Ishikawa (cell line): ENCODE measurements at regions not wholly inside any gene's neighbourhood (a gene's known extent, or its start where the extent isn't known, plus 50 kb on each side); places are given as distances from the start of the nearest gene placed in this dataset.

Source experiments
- CEBPB ChIP-seq: IDR thresholded peaks from 2 replicates; pipeline ENCODE4 v1.6.1; 2012
- CREB1 ChIP-seq: IDR thresholded peaks from 2 replicates; pipeline ENCODE4 v1.6.1; 2012; ENCODE audit warnings: low read depth
- EGR1 ChIP-seq: IDR thresholded peaks from 2 replicates; pipeline ENCODE4 v1.6.1; 2012
- EP300 ChIP-seq: IDR thresholded peaks from 2 replicates; pipeline ENCODE4 v1.6.1; 2012; ENCODE audit warnings: borderline replicate concordance
- FOXM1 ChIP-seq: IDR thresholded peaks from 2 replicates; pipeline ENCODE4 v1.6.1; 2012; ENCODE audit warnings: low read depth, borderline replicate concordance
- NFIC ChIP-seq: IDR thresholded peaks from 2 replicates; pipeline ENCODE4 v1.6.1; 2012
- RAD21 ChIP-seq: IDR thresholded peaks from 2 replicates; pipeline ENCODE4 v1.6.1; 2012; ENCODE audit warnings: low read depth
- TAF1 ChIP-seq: IDR thresholded peaks from 2 replicates; pipeline ENCODE4 v1.6.1; 2012; ENCODE audit warnings: low read depth, mild to moderate bottlenecking
- TCF12 ChIP-seq: IDR thresholded peaks from 2 replicates; pipeline ENCODE4 v1.6.1; 2012; ENCODE audit warnings: low read depth
- TEAD4 ChIP-seq: IDR thresholded peaks from 2 replicates; pipeline ENCODE4 v1.6.1; 2012
- USF1 ChIP-seq: IDR thresholded peaks from 2 replicates; pipeline ENCODE4 v1.6.1; 2012
- YY1 ChIP-seq: IDR thresholded peaks from 2 replicates; pipeline ENCODE4 v1.6.1; 2012; ENCODE audit warnings: low read depth
- ZBTB7A ChIP-seq: IDR thresholded peaks from 2 replicates; pipeline ENCODE4 v1.6.1; 2012; ENCODE audit warnings: low read depth
- TF ChIP-seq, protein P1 (sequence below): IDR thresholded peaks from 2 replicates; pipeline ENCODE4 v1.6.1; 2012
- TF ChIP-seq, protein P2 (sequence below): IDR thresholded peaks from 2 replicates; pipeline ENCODE4 v1.6.1; 2012; ENCODE audit warnings: low read depth, mild to moderate bottlenecking

- TF ChIP-seq TEAD4, result no peak
- no peak for TF ChIP-seq YY1
- TF ChIP-seq, protein P1, sequence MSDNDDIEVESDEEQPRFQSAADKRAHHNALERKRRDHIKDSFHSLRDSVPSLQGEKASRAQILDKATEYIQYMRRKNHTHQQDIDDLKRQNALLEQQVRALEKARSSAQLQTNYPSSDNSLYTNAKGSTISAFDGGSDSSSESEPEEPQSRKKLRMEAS, result no peak
- TF ChIP-seq FOXM1, result no peak
- TF ChIP-seq CEBPB, result no peak
- TF ChIP-seq, protein P2, sequence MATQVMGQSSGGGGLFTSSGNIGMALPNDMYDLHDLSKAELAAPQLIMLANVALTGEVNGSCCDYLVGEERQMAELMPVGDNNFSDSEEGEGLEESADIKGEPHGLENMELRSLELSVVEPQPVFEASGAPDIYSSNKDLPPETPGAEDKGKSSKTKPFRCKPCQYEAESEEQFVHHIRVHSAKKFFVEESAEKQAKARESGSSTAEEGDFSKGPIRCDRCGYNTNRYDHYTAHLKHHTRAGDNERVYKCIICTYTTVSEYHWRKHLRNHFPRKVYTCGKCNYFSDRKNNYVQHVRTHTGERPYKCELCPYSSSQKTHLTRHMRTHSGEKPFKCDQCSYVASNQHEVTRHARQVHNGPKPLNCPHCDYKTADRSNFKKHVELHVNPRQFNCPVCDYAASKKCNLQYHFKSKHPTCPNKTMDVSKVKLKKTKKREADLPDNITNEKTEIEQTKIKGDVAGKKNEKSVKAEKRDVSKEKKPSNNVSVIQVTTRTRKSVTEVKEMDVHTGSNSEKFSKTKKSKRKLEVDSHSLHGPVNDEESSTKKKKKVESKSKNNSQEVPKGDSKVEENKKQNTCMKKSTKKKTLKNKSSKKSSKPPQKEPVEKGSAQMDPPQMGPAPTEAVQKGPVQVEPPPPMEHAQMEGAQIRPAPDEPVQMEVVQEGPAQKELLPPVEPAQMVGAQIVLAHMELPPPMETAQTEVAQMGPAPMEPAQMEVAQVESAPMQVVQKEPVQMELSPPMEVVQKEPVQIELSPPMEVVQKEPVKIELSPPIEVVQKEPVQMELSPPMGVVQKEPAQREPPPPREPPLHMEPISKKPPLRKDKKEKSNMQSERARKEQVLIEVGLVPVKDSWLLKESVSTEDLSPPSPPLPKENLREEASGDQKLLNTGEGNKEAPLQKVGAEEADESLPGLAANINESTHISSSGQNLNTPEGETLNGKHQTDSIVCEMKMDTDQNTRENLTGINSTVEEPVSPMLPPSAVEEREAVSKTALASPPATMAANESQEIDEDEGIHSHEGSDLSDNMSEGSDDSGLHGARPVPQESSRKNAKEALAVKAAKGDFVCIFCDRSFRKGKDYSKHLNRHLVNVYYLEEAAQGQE, result no peak
- TF ChIP-seq EP300, result no peak
- no peak for TF ChIP-seq RAD21
- no peak for TF ChIP-seq CREB1
- no peak for TF ChIP-seq ZBTB7A
- TF ChIP-seq TCF12, result no peak
- TF ChIP-seq USF1, result no peak
- no peak for TF ChIP-seq NFIC
- TF ChIP-seq TAF1, result no peak
- TF ChIP-seq EGR1, result no peak
Measured at GRCh38 chr7:115585015-115585718, 445.4 kb downstream of the TFEC start.

GRCh38 chr7:115582956-115583355 is 447.6 kb downstream of the TFEC start:
- TF ChIP-seq USF1 (no peak), RAD21 (no peak), CEBPB (no peak), NFIC (no peak), ZBTB7A (no peak), TAF1 (no peak), FOXM1 (no peak), EP300 (no peak), CREB1 (no peak), TEAD4 (no peak), TCF12 (no peak), EGR1 (no peak), YY1 (no peak)
- TF ChIP-seq, protein P1, result no peak
- TF ChIP-seq, protein P2, result no peak

GRCh38 chr7:115578576-115578975 is 452.0 kb downstream of the TFEC start:
- no peak for TF ChIP-seq USF1
- TF ChIP-seq, protein P2, result no peak
- no peak for TF ChIP-seq ZBTB7A
- no peak for TF ChIP-seq FOXM1
- no peak for TF ChIP-seq TEAD4
- TF ChIP-seq YY1, result no peak
- no peak for TF ChIP-seq CREB1
- TF ChIP-seq, protein P1, result no peak
